ENCODE measurements at regions not wholly inside any gene's neighbourhood (a gene's known extent, or its start where the extent isn't known, plus 50 kb on each side); places are given as distances from the start of the nearest gene placed in this dataset.
"Not testable (repeated sequence)": the region's sequence is repeated elsewhere in the genome, so short reads cannot be mapped to it uniquely, and the experiment has no call there.

DNA sequence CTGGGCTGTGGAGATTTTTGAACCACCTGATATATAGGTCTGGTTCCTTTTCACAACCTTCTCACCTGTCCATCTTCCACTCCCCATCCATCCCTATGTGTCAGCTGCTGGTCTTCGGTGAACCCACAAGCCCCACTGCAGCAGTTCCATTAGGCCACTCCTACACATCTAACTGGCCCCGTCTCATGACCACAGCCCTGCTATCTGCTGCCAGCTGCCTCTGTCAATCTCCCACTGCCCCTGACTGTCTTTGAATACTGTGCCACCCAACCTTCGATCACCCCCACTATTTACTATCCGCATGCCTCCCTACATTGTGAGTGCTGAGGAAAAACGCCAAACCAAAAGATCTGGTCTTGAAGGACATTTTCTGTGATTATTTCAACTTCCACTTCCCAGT, 795.4 kb downstream of the IGSF11 start:
- DNase-seq: no peak

DNA sequence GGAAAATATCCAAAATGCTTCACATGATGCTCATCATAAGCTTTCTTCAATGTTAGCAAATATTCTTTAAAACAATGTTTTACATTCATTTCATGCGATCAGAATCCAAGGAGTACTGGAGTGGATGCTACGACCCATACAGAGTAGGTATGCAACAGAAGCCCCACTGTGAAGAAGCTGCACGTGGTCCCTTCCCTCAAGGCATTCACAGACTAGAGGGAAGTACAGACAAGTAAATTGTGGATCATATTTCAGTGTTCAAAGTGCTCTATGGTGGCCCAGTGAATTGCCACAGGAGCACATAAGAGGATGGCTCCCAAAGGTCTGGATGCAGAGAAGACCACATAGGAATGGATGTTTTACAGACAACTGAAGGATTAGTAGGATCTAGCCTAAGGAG, 789.9 kb downstream of the IGSF11 start:
- no peak for DNase-seq

DNA sequence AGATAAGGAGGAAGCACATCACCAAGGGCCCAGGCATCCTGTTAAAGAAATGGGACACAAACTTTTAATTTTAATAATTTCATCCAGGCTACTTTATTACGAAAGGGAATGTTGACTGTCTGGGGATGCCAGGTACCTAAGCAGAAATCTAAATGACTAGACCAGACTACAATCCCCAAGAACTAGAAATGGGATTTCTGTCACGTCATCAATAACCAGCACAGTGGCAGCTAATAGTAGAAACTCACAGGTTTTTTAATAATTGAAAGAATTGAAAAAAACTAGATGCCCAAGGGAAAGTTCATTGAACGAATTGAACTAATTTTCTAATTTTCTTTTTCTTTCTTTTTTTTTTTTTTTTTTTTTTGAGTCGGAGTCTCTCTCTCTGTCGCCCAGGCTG, 789.3 kb downstream of the IGSF11 start:
- DNase-seq: no peak

DNA sequence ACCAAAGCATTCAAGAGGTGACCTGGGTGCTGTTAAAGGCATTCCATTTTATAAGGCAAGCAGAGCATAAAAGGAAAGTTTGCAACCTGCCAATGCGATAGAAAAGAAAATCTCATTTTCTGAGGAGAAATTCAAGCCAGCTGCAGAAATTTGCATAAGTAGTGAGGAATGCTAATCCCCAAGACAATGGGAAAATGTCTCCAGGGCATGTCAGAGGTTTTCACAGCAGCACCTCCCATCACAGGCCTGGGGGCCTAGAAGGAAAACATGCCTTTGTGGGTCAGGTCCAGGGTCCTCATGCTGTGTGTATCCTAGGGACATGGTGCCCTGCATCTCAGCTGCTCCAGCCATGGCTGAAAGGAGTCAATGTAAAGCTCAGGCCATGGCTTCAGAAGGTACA, 775.8 kb downstream of the IGSF11 start:
- not testable (repeated sequence) for DNase-seq

DNA sequence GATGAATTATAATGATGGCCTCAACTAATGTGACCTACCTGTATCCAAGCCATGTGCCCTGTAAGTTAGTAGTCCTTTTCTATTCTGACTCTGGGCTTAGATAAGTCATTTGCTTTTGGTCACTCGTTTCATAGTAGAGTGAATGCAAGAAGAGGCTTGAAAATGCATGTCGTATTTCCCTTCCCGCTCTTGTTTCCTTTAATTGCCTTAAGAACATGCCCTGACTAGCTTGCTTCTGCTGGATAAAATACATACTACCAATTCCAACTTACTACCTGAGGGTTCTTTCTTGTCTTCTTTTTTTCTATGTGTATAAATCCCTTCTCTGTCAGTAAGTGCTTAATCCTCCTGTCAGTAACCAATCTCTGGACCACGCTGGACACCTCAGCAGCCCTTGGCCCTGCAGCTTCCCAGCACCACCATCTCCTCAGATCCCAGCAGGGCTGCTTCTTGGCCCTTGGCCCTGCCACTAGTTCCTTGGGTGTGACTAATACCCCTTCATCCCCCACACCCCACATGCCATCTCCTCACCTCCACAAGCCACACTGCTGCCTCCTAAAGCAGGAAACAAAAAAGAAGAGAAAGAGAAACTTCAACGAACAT, 771.7 kb downstream of the IGSF11 start:
- no peak for DNase-seq

DNA sequence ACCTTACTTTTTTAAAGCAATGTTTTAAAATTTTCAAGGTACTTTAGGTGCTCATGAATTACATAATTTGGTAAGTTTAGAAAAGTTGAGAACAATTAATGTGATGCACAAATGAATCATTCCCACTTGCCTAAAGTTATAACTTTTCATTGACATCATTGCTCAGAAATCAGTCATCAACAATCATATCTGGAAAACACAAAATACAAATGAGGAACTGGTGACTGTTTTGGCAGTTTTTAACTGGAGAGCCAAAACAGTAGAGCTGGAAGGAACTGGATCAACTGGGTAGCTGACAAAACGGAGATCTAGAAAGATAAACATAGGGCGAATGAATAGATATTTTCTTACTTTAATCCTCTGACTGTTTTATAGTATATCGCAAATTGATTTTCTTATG, 767.1 kb downstream of the IGSF11 start:
- DNase-seq: no peak

DNA sequence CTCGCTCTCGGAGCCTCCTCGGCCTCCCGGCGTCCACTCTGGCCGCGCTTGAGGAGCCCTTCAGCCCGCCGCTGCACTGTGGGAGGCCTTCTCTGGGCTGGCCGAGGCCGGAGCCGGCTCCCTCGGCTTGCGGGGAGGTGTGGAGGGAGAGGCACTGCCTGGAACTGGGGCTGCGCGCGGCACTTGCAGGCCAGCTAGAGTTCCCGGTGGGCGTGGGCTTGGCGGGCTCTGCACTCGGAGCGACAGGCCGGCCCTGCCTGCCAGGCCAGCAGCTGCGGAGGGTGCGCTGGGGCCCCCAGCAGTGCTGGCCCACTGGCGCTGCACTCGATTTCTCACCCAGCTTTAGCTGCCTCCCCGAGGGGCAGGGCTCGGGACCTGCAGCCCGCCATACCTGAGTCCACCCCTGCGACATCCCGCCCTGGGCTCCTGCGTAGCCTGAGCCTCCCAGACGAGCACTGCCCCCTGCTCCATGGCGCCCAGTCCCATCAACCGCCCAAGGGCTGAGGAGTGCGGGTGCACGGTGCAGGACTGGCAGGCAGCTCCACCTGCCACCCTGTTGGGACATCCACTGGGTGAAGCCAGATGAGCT, 765.0 kb downstream of the IGSF11 start:
- no peak for DNase-seq

DNA sequence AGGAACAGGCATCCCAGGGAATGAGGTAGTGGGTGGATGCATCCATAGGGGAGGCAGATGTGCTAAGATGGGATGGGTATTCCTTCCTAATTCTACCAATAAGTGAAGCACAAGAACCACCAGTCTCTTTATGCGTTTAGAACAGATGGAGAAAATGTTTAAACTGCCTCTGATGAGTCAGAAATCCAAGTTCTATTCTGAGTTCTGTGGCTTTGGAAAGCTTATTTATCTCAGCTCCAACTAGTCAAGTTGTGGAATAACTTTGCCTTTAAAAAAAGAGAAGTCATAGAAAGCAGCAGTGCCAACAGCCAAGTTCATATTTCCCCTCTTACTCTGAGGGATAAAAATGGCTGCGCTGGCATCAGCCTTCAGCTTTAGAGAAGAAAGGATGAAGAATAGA, 761.7 kb downstream of the IGSF11 start:
- no peak for DNase-seq

DNA sequence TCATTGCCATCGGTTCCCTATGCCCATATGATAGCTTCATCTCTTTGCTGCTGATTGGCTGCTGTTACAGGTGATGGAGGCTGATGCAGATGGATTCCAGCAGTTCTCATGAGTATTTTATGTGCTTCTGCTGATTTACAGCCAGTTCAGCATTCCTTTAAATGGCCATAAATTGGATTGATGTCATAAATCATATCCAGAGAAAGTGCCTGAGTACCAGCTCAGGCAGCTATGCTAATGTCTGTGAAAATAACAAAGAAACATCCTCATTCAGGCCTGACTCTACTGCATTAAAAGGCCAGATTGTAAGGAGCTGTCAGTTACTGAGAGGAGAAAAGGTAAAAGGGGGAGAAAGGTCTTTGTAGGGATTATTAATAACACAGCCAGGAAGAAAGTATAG, 756.8 kb downstream of the IGSF11 start:
- no peak for DNase-seq

DNA sequence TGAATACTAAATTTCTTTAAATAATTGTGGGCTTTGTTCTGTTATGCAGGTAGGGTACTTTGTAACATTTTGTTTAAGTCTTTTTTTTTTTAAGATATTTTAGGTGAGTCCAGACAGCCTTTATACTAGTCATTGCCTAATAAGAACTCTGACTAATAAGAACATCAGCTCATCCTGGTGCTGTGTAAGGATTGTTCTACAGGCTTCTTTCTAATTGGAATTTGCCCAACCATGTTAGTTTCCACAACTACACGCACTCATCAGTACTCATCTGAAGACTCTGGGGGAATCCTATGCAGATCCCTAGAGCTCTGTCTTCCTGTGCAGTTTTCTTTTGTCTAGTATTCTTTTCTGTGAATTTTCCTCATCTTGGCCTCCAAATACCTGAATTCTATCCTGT, 741.8 kb downstream of the IGSF11 start:
- no peak for DNase-seq

DNA sequence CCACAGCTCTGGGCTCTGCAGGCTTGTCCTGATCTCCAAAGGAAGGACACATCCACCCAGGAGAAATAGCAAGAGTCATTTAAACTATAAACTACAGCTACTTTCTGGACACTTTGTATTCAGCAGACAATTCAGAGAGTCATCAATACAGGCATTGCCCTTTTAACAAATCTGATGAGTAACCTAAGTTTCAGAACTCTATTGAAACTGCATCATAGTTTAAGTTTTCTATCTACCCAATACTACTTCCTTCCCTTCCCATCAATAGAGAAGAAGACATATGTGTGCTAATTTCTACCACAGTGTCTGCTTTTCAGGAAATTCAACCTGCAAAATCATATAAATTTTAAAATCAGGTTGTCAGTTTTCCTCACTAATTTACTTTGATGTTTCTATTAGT, 736.5 kb downstream of the IGSF11 start:
- DNase-seq: no peak

DNA sequence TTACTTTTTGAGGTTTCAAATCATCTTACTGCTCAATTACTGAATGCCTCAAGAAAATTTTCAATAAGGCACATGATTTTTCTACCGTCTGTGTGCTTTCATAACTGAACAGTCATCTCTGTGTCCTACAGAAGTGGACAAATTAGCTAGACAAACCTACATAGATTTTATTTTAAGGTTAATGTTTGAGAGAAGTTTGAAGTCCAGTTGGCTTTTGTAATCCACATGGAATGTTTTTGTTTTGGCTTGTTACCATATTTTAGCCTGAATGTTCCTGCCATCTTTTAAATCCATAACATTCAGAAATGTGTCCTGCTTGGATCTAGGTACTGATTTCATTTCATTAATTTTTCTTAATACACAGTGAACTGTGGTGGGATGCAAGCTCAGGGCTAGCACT, 730.1 kb downstream of the IGSF11 start:
- DNase-seq: no peak

DNA sequence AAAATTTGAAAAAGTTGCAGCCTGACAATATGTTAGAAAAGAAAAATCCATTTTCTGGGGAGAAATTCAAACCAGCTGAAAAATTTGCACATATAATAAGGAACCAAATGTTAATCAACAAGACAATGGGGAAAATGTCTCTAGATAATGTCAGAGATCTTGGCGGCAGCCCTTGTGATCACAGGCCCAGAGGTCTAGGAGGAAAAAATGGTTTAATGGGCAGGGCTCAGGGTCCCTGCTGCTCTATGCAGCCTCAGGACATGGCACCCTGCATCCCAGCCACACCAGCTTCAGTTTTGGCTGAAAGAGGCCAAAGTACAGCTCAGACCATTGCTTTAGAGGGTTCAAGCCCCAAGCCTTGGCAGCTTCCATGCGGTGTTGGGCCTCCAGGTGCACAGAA, 701.9 kb downstream of the IGSF11 start:
- no peak for DNase-seq

DNA sequence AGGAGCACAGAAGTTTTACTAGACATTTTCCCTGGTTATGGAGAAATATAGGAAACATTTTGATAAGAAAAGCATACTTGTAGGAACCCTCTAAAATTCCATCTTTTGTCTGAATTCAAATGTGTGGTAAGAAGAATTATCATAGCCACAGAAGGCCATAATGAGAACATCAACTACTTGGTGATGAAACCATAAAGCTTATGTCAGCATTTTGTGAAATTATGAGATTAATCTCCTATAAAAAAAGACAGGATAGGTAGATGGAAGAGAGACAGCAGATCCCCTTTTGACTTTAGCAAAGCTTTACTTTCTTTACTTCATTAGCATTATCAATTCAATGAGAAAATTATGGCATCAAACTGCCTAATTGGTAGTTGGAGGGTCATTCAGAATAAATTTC, 697.0 kb downstream of the IGSF11 start:
- no peak for DNase-seq

DNA sequence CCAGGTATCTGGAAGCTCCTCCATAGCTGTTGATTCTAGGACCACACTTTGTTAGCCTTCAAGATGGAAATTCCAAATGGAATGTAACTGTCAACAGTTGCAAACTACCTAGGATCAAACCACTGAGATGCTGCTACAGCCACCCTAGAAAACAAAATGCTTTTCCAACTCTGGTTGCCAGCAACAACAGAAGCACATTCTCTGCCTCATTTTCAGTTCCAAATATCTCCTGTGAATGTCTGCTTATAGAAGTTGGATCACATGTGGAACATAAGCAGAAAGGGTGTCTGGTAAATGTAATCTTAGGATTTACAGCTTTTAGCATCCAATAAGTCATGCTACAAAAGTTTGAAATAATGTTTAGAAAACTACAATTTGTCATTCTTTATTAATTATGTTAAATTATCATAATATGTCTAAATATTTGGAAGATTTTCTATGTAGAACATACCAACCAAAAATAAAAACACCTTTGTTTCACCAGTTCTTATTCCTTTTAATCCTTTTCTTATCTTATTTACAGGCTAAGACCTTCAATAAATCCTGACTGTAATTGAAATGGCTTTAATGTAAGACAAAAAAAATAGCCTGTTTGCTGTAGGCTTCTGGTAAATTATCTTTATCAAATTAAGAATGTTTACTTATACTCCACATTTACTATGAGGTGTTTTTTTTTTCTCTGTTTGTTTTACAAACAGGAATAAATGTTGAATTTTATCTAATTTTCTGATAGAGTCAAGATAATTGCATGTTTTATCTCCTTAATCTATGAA, 687.1 kb downstream of the IGSF11 start:
- no peak for DNase-seq

DNA sequence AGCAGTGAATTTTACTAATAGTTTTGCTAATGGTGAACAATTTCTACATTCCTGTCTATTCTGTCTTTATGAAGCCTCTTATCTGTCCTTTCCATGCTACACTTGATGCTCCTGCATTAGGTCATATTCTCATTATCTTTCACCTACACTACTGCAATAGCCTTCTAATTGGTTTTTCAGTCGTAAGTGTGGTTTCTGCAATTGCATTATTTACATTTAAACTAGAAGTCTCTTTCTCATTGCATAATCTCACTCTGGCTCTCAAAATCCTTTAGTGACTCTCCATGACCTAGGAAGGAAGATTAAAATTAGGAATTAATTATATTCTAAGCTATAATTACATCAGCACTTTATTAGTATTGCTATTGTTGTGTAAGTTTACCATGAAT, 686.5 kb downstream of the IGSF11 start:
- no peak for DNase-seq

DNA sequence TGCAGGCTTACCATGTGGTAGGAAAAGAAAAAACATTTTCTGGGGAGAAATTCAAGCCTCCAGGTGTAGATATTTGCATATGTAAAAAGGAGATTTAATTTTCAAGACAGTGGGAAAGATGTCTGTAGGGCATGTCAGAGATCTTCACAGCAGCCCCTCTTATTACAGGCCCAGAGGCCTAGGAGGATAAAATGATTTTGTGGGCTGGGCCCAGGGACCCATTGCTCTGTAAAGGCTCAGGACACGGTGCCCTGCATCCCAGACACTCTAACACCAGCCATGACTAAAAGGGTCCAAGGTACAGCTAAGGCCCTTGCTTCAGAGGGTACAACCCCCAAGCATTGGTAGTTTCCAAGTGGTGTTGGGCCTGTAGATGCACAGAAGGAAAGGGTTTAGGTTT, 680.1 kb downstream of the IGSF11 start:
- DNase-seq: no peak

DNA sequence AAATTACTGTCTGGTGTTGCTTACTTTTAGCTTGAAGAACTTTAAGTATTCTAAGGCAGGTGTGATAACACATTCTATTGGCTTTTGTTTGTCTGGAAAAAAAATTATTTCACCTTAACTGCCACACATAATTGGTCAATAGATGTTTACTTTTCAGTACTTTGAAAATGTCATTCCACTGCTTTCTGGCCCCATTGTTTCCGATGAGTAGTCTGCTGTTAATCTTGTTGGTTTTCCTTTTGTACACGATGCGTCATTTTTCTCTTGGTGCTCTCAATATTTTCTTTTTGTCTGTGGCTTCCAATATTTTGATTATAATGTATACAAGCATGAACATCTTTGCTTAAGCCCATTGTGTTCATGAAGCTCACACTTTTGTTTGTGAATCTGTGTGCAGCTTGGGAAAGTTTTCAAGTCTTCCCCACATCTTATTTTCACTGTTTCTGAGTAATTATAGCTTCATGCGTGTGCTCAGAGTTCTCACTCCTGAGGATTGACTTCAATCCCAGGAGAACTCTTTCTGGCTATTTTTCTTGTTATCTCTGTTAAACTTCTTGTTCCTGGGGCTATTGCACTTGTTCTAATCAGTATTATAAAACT, 664.7 kb downstream of the IGSF11 start:
- no peak for DNase-seq

DNA sequence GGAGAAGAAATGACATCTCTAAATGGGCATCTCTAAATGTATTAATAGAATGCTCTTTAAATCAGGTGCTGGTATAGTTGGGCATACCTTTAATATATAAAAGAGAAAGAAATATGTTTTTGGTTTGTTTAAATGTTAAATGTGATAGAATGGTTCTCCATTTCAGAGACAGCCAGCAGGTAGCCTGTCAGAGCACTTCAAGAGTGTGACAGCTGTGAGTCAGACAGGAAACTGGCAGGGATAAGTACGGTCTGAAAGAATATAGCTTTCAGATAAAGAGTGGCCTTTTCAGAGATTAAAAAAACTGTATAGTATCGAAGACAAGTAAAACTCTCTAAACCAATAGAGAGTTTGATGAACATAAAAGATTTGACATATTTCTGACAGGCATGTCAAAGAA, 654.1 kb downstream of the IGSF11 start:
- DNase-seq: no peak

DNA sequence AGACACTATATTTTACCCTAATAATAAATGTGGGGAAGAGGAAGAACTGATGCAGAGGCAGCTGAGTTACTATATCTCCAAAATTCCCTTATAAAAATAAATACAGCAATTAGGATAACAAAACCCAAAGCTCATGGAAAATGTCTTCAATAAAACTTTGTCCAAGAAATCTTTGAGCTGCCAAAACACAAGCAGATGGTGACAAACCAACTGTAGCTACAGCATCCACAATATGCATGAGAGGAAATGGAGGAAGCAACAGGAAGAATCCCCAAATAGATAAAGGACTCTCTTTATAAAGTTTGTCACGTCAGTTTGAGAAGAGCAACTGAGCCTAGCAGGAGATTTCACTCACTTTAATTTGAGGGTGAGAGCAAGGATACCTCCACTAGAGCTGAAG, 638.2 kb downstream of the IGSF11 start:
- DNase-seq: no peak

DNA sequence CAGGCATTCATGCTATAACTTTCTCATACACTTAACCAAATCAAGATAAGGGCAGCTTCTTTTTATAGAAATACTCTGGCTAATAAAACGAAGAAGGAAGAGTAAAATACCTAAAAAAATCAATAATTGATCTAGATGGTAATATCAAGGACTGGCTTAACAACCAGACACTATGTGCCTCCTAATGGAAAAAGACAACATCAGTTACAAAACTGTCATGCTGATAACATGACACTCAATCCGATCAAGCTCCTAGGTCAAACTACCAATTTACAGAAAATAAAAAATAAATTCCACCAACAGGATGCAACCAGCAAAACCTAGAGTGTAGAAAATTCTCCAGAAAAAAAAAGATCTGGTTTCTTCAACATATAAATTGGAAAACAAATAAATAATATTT, 634.6 kb downstream of the IGSF11 start:
- DNase-seq: no peak

DNA sequence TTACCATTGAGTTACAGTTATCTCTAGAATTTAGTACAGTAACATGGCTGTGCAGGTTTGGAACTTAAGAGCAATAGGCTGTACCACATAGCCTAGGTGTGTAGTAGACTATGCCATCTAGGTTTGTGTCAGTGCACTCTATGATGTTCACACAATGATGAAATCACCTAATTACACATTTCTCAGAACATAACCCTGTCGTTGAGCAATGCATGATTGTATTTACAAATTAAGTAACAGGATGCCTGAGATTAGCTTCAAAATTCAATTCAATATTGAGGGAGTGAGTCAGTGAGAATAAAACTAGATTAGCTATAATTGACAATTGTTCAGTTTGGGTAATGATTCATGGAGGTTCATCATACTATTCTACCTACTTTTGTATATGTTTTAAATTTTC, 633.8 kb downstream of the IGSF11 start:
- DNase-seq: no peak

DNA sequence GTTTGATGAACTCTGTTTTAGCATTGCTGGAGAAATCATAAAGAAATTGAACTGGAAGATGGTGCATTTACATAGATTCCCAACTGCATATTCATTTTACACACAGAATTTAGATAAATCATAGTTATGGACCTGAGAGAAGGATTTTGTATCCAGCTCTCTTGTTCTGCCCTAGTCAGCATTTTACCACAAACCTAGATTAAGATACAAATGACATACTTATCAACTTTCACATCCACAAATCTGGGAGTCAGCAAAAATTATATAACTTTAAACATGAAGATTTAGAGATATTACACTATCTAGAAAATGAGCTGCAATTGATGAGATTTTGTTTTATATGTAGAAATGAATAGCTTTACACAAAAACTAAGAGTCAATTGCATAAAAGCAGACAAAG, 632.8 kb downstream of the IGSF11 start:
- DNase-seq: no peak

DNA sequence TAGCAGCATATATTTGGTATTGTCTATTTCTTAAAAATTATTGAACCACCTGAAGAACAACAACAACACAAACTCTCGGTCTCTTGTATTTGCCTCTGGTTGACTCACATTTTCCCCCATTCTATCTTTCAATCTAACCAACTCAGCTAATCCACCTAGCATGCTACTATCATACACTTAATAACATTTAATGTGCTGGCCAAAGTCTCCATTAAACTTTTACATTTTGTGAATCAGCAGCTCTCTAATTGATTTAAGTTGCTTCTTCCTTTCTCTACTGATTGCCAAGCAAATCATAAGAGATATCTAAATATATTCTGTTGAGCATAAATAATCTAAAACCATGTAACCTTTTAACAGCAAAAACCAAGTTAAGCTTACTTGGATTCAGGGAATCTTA, 631.7 kb downstream of the IGSF11 start:
- DNase-seq: no peak
